Neural progenitor cell (in vitro differentiated cells): ENCODE measurements at regions not wholly inside any gene's neighbourhood (a gene's known extent, or its start where the extent isn't known, plus 50 kb on each side); places are given as distances from the start of the nearest gene placed in this dataset.

ENCODE experiments used
- CTCF ChIP-seq: fragments of 200-600 bp; sonication (generic); IDR thresholded peaks from 2 replicates; pipeline ENCODE4 v1.5.1; 2017; ENCODE audit warnings: antibody characterized with exemption, mild to moderate bottlenecking
- EZH2 ChIP-seq: fragments of 200-600 bp; sonication (generic); IDR thresholded peaks from 2 replicates; pipeline ENCODE4 v1.6.1; 2017; ENCODE audit warnings: antibody characterized with exemption, mild to moderate bottlenecking, moderate library complexity

DNA sequence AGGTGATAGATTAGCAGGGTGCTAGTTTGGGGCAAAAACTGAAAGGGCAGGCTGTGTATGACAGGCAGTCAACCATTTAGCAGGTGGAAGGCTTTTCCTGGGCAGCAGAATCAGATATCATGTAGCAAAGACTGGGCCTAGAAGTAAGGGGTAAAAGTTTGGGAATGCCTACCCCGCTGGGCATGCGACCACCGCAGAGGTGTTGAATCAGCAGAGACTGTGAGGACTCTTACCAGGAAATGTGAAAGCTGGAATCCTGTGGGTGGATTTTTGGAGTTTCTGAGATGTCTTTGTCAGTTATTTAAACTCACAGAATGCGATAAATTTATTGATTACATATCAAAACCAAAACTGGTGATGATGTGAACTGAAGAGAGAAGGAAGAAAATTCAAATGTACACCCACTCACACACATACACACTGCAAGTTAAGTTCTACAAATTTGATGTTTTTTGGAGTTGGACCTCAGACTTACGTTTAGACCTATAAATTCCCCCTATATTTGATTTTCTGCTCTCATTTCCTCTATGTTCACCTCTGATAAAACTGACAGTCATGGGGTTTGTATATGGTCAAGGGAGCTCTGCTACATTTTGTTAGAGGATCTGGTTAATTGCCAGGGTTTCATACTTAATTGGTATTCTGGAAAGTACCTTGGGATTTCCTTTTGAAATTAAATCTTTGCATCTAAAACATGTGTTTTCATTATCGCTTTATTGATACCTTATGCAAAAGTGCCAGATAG is 333.6 kb downstream of the CSNK1G3 start:
- TF ChIP-seq CTCF: no peak
- no peak for TF ChIP-seq EZH2
